ENCODE measurements at regions not wholly inside any gene's neighbourhood (a gene's known extent, or its start where the extent isn't known, plus 50 kb on each side); places are given as distances from the start of the nearest gene placed in this dataset.

GRCh38 chr15:95647531-95648277, 682.8 kb upstream of the NR2F2 start:
- TF ChIP-seq CTCF (IDR thresholded peaks at IDR 0.05) (no peak), POLR2A (IDR thresholded peaks at IDR 0.05) (no peak)
